UCSD-AML1 (cell line): ENCODE measurements at regions not wholly inside any gene's neighbourhood (a gene's known extent, or its start where the extent isn't known, plus 50 kb on each side); places are given as distances from the start of the nearest gene placed in this dataset.
A peak's percentile ranks its signal among the peaks of the same experiment; 100 is the strongest.
"Not testable (repeated sequence)": the region's sequence is repeated elsewhere in the genome, so short reads cannot be mapped to it uniquely, and the experiment has no call there.

Experiments used
- DNase-seq: peaks from one replicate; lab custom pipeline; 2025; ENCODE audit not compliant: unreplicated experiment; lab: John Stamatoyannopoulos, UW

DNA sequence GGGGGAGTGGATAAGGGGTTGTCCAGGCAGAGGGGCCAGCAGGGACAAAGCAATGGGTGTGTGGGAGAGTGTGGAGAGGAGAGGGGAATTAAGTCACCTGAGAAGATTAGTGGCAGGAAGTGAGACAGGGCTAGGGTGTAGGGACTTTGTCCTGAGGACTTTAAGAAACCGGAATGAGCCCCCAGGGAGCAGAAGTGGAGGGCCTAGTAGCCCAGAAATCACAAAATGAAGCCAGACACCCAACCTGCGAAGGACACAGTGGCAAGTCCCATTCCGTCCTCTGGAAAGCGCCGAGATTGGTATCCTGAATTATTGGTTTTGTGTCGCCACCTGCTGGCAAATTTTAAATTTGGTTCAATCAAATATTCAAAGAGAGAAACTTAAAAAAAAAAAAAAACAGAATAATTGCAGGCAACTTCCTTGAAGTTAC lies 78.0 kb upstream of the SLC25A36 start:
- peak; percentile 15 for DNase-seq

DNA sequence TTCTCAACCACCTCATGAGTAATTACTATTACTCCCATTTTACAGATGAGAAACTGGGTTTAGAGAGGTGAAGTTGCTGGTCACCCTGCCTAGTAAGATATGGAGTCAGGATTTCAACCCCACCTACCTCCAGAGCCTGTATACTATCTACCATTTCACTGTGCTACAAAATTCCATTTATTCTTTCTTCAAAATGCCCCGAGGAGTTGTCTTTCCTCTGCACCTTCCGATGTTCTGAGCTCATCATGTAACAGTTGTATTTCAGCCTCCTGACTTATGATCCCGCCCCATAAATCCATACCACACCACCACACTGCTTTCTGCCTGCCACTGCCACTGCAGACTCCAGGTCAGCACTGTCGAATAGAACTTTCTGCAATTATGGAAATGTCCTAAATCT lies 71.3 kb upstream of the SLC25A36 start:
- DNase-seq: no peak

- no peak for DNase-seq
These were observed 70.6 kb upstream of the SLC25A36 start for GRCh38 chr3:140871022-140871421.

DNA sequence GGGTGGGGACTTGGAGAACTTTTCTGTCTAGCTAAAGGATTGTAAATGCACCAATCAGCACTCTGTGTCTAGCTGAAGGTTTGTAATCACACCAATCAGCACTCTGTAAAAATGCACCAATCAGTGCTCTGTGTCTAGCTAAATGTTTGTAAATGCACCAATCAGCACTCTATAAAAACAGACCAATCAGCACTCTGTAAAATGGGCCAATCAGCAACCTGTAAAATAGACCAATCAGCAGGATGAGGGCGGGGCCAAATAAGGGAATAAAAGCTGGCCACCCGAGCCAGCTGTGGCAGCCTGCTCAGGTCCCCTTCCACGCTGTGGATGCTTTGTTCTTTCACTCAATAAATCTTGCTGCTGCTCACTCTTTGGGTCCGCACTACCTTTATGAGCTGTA lies 69.5 kb upstream of the SLC25A36 start:
- DNase-seq: not testable (repeated sequence)

DNA sequence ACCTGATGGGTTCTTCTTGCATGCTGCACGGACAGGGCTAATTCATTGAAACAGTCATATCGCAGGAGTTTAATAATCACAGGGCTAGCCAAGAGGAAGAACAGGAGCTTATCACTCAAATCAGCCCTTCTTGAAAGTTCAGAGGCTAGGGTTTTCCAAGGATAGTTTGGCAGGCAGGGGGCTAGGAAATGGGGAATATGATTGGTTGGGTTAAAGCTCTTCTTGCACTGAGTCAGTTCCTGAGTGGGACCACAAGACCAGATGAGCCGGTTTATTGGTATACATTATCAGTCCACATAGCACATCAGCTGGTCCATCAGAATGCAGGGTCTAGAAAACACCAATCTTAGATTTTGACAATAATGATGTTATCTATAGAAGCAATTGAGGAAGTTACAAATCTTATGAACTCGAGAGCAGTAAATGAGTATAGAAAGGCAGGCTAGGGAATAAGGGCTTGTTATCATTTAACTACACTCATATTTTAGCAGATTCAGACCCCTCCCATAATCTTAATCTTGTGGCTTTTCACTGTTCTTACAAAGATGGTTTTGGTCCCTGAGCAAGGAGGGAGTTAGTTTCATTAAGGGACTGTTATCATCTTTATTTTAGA lies 58.1 kb upstream of the SLC25A36 start:
- DNase-seq: no peak

DNA sequence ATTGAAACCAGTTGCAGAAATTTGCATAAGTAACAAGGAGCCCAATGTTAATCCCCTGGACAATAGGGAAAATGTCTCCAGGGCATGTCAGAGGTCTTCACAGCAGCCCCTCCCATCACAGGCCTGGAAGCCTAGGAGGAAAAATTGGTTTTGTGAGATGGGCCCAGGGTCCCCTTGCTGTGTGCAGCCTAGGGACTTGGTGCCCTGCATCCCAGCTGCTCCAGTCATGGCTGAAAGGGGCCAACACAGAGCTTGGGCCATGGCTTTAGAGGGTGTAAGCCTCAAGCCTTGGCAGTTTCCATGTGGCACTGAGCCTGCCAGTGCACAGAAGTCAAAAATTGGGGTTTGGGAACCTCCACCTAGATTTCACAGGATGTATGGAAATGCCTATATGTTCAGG lies 55.9 kb upstream of the SLC25A36 start:
- not testable (repeated sequence) for DNase-seq
